ENCODE measurements at regions not wholly inside any gene's neighbourhood (a gene's known extent, or its start where the extent isn't known, plus 50 kb on each side); places are given as distances from the start of the nearest gene placed in this dataset.
"Not testable (repeated sequence)": the region's sequence is repeated elsewhere in the genome, so short reads cannot be mapped to it uniquely, and the experiment has no call there.

DNA sequence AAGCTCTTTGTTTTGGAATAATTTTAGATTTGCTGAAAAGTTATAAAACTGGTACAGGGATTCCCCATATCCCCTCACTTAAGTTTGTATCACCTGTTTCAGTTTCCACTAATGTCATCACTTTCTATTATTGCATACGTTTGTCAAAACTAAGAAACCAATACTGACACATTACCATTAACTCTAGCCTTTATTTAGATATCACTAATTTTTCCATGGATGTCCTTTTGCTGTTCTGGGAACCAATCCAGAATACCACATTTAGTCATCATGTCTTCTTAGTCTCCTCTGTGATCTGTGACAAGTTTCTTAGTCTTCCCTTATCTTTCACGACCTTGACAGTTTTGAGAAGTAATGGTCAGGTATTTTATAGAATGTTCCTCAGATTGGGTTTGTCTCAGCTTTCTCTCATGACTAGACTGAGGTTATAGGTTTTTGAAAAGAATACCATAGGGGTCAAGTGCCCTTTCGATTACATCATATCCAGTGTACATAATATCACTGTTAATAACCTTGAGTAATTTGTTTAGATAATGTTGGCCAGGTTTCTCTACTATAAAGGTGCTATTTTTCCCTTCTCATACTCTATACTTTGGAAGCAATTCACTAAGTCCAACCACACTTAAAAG is 51.9 kb upstream of the NMUR2 start:
- no peak for DNase-seq (ENCODE audit: low spot score)

DNA sequence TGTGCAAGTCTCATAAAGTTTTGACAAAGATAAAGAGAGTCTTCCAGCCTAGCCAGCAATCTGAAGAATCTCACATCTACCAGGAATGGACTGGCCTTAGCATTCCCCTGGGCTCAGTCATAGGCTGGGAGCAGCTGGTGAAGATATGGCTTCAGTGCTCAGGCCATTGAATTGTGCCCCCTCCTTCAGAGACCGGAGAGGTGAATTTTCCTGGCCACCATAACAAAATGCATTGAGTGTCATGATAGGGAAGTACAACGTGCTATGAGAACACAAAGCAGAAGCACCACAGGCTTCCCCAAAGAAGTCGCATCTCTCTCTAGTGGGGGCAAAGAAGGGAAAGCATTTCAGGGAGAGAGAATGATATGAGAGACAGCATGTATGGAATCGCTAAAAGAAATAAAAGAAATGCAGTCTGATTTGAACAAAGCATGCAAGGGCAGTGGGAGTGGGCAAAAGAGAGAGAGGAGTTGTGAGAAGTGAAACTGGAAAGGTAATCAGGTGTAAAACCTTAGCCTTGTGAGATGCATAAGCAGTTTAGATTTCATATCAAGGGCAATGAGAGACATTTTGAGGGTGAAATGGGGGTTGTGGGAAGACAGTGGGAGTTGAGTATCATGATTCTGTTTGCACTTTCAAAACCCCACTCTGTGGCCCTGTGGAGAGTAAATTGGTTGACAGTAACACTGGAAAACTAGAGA is 57.1 kb upstream of the NMUR2 start:
- no peak for DNase-seq (ENCODE audit: low spot score)

DNA sequence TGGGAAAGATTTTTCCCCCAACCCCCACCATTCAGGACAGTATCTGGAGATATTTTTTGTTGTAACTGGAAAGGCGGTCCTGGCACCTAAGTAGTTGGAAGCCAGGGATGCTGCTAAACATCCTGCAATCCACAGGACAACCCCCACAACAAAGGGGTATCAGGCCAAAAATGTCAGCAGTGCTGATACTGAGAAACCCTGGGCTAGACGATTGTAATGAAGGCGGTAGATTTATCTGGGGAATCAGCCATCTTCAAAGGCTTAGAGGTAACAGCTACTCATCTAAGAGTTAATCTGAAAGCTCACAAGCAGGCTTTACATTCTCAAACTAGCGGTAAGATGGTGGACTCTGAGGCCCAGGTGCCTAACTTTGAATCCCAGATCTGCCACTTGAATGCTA is 59.0 kb upstream of the NMUR2 start:
- no peak for DNase-seq (ENCODE audit: low spot score)

DNA sequence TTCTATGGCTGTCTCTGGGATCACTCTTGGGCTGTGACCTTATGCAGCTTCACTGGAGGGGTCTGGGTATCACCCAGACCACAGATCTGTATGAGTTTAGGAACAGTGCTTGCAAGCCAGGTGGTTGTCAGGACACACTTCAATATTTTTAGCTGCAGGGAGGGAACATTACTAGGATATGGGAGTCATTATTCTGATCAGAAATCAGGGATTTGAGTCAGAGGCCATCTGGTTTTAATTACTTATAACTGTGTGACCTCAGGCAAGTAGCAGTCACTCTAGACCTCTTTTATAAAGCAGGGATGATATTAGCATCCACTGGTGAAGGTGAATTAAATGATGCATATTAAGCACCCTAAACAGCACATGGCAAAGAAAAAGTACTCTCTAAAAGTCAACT is 60.1 kb upstream of the NMUR2 start:
- DNase-seq (ENCODE audit: low spot score), result no peak

DNA sequence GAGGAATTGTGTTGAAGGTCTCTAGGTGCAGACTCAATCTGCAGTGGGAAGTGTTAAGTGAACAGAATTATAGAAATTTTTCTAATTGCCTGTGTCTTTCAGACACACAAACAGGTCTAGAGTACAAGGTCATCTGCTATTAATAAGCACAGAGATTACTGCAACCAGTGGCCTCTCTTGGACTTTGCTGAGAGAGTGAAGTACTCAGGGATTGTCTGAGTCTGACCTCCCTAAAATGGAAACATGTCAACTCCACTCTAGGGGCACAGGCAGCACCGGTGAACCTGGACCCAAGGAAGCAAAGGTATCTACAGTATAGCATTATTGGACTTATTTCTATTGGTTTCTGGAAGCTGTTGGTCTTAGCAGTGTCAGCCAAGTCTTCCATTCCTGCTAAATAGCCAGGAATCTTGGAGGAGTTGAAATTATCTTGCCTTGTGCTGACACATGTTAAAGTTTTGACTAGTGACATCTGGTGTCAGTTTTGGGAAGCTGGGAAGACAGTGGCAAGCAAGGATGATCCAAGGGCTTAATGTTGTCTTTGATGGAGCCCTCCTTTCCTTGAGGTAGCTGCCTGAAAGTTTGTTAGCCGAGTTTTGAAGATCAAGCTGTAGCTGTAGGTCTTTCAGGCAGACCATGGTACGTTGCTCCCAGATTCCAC is 61.1 kb upstream of the NMUR2 start:
- no peak for DNase-seq (ENCODE audit: low spot score)

DNA sequence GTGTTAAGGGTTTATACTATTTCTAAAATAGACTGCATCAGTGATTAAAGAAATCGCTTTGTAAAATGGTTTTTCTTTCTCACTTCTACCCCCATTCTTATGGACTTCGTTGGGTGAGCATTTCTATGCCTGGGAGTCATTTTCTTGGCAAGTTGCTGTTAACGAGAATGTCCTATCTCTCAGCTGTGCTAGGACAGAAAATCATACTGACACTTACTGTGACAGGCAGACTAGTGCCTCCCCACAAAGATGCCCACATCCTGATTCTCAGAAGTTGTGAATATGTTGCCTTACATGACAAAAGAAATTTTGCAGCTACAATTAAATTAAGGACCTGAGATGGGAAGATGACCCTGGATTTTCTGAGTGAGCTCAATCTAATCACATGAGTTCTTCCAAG is 65.1 kb upstream of the NMUR2 start:
- no peak for DNase-seq (ENCODE audit: low spot score)

DNA sequence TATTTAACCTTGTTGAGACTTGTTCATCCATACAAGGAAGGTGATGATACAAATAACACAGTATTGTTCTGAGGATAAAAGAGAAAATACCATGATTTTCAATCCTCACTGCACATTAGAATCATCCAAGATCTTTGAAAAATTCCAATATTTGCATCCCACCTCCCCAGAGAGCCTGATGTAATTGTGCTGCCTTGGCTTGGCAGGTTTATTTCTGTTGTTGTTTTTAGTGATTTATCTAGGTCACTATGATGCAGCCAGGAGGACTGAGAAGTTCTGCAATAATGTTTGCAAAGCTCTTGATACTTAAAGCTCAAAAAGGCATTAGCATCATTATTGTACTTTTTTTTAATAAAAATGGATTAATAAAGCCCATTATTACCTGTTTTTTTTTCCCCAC is 67.0 kb upstream of the NMUR2 start:
- no peak for DNase-seq (ENCODE audit: low spot score)

DNA sequence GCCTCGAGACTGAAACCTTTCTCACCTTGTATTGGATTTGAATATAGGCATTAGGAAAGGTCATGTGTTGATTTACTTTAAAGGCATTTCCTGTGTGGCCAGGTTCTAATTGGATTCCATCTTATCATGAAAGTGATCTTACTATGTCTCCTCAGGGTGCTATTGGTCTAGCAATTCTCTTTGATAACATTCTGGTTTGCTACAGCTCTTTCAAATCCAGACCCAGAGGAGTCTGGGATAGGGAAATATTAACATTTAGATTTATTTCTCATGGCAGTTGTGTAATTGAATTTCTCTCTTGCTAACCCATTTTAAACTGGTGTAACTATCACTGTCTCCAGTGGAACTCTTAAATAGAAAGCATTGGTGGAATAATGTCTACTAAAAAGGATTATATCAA is 69.9 kb upstream of the NMUR2 start:
- DNase-seq (ENCODE audit: low spot score), result no peak

DNA sequence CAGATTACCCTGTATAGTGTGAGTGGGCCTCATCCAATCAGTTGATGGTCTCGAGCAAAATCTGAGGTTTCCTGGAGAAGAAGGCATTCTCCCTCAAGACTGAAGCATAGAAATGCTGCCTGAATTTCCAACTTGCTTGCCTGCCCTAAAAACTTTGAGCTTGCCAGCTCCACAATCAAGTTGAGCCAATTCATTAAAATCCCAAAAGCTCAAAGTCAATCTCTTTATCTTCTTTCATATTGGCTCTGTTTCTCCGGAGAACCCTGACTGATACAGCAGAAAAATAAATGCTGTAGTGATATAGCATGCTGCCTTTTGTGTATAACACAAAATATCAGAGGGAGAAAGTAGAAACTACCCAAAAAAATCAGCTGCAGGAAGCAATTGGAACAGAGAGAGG is 72.5 kb upstream of the NMUR2 start:
- DNase-seq (ENCODE audit: low spot score), result no peak

DNA sequence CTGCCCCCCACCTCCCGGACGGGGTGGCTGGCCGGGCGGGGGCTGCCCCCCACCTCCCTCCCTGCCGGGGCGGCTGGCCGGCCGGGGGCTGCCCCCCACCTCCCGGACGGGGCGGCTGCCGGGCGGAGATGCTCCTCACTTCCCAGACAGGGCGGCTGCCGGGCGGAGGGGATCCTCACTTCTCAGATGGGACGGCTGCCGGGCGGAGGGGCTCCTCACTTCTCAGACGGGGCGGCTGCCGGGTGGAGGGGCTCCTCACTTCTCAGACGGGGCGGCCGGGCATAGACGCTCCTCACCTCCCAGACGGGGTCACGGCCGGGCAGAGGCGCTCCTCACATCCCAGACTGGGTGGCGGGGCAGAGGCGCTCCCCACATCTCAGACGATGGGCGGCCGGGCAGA is 74.8 kb upstream of the NMUR2 start:
- not testable (repeated sequence) for DNase-seq (ENCODE audit: low spot score)

DNA sequence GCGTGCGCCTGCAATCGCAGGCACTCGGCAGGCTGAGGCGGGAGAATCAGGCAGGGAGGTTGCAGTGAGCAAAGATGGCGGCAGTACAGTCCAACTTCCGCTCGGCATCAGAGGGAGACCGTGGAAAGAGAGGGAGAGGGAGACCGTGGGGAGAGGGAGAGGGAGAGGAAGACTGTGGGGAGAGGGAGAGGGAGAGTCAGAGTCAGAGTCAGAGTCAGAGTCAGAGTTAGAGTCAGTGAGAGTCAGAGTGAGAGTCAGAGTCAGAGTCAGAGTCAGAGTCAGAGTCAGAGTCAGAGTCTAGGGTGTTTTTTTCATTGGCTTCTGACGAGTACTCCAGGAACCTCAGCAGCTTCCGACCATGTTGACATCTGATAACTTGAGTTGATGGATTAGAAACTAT is 75.6 kb upstream of the NMUR2 start:
- DNase-seq (ENCODE audit: low spot score), result not testable (repeated sequence)

DNA sequence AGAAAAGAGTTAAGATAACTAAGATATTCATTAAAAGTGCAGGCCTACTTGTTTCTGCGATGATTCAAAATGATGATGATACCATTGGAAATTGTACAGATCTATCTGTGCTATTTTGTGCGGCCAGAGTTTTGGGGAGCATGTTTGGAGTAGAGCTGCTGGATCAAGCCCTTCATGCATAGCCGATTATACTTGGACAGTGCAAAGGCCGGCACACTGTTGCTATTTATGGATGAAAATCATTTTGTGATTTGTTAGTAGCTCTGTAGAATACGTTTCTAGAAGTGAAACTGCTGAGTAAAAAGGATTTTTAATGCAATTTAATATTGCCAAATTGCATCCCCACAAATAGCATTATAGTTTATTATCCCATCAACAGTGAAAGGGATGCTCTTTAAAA is 82.1 kb upstream of the NMUR2 start:
- DNase-seq (ENCODE audit: low spot score), result no peak

DNA sequence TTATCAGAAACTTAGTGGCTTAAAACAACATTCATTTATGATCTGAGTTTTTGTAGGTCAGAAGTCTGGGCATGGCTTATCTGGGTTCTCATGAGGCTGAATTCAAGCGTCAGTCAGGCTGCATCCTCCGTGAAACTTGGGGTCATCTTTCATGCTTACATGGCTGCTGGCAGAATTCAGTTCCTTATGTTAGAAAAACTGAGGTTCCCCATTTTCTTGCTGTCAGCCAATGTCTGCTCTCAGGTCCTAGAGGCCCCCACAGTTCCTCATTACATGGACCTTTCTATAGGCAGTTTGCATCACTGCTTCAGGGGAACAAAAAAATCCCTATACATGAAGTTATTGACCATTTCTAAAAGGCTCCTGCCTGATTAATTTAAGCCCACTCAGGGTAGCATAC is 83.8 kb upstream of the NMUR2 start:
- DNase-seq (ENCODE audit: low spot score), result no peak

DNA sequence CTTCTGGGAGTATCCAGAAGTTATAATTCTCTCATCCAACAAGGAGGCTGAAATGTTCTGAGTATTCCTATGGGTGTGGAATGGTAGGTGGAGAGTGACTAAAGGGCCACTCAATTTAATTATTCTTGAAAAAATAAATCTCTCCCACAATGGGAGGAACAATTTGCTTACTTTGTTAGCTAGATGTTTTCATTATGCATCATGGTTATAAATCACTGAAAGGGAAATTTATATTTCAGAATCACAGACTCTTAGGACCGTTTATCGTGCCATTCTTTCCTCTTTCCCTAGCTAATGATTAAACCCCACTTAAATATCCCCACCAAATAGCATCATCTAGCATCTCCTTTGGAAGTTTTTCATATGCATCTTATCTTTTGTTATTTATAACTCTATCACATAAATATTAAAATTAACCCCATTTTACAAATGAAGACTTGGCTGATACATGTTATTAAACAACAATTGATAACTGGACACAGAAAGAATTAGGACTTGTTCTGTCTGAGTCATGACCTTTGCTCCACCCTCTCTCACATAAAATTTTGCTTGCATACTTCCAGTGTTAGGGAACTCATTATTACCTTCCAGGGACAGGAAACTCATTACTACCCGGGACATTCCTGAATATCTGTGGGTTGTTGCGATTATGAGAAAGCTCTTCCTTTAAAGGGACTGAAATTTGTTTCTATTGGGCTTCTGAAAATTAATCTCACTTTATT is 94.9 kb upstream of the NMUR2 start:
- no peak for DNase-seq (ENCODE audit: low spot score)

DNA sequence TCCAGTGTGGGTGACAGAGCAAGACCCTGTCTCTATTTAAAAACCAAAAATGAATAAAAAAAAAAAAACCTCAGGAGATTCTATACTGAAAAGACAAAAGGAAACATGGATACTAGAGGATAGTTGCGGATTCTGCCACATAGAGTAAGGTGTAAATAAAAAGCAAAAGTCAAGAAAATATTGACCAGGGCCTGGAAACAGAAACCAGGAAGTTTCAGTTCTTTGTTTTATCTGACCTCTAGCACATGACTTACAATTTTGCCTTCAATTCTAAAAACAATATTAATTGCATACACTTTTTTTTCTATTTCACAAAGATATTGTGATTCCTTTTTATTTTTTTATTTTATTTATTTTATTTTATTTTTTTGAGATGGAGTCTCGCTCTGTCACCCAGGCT is 96.2 kb upstream of the NMUR2 start:
- no peak for DNase-seq (ENCODE audit: low spot score)

DNA sequence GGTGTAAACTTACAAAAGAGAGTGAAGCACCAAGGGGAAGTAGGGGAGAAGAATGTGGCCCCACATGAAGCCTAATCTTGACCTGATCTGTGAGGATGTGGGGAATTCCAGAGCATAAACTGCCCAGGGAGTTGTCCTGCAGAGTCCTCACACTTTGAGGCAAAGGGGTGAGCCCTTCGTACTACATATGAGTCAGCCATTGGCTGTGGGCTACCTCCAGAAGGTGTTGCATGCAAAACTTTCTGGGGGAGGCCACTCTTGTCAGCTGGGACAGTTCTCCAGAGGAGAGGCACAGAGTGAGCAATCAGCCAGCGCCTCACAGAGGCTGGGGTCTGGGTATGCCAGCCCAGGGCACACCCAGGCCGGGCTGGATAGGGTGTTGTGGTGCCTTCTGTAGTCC is 98.1 kb upstream of the NMUR2 start:
- no peak for DNase-seq (ENCODE audit: low spot score)

DNA sequence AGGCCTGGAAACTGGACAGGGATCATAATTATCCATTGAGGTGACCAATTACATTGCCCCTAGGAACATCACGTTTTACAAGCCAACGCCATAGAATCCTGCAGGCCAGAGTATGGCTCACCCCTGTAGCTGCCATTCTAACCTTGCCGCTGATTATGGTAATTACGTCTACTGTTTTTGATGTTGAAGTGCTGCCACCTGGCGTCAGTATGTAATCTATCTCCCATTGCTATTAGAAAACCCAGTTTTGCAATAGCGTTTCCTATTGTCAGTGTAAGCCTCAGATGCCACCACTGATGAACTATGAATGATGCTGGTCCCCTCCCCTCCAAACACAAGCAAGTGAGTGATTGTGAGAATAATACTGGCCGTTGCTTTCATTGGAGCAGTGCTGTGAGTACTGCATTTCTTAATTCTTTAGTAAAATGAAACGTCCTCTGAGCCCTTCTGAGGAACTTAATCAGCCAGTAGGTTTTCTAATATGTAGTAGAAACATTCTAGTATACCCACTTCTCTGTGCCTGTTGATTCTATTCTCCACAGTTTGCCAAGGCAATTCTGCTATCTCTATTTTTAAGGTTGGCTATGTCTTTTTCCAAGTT is 100.5 kb upstream of the NMUR2 start:
- DNase-seq (ENCODE audit: low spot score), result peak; percentile 21

DNA sequence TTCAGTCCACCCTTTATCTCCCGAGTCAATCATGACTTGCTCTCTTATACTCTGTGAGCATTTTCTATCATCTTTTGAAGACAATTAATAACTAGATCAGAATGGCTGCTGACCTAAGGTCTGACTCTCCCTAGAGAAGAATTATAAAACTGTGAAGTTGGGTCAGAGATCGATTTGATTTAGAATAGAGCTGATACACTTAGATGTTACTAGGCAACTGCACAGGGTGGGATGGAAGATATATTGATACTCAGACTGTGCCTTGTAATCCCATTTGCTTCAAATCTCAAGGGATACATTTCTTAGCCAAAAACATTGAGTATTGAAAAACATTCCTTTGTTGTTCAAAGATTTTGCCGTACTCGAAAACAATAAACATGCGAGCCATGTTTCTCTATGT is 106.0 kb upstream of the NMUR2 start:
- DNase-seq (ENCODE audit: low spot score), result no peak

DNA sequence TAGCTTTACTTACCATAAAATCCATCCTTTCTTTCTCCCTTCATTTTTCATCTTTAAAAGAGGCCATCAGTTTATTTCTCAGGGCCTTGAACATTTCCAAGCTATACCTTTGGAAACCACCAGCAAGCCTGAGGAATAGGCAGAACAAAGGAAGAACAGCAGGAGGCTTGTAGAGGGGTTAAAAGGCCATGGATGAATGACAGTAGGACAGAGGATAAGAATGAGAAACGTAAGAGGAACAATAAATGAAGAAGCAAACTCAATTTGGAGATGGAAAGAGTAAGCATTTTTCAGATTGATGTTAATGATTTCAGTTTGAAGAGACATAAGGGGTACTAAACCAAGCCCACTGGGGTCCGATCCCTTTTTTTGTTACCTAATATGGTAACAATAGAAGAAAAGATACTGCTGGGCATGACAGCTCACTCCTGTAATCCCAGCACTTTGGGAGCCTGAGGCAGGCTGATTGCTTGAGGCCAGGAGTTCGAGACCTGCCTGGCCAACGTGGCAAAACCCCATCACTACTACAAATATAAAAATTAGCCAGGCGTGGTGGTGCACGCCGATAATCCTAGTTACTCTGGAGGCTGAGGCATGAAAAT is 106.6 kb upstream of the NMUR2 start:
- DNase-seq (ENCODE audit: low spot score), result no peak

DNA sequence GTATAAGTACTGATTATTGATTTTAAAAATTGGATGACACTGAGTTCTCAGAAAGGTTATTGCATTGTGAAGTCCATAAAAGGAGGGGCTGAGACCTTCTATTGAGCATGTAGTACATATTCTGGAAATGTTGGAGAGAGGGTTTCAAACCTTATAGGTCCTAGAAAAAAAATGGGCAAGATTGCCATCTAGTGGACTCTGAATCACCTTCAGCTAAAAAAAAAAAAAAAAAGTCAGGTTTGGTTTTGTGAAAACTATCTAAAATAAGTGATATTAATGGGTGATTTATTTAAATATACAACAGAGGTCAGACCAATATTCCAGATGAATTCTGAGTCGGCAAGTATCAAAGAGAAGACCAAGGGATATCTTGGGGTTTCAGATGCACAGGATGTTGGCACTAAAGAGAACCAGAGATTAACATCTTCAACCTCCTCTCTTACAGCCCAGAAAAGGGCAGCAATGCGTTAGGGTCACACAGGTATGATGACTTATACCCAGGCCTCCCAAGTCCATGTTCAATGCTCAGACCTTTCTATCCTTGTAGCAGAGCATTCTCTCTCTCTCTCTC is 109.8 kb upstream of the NMUR2 start:
- DNase-seq (ENCODE audit: low spot score), result peak; percentile 21

DNA sequence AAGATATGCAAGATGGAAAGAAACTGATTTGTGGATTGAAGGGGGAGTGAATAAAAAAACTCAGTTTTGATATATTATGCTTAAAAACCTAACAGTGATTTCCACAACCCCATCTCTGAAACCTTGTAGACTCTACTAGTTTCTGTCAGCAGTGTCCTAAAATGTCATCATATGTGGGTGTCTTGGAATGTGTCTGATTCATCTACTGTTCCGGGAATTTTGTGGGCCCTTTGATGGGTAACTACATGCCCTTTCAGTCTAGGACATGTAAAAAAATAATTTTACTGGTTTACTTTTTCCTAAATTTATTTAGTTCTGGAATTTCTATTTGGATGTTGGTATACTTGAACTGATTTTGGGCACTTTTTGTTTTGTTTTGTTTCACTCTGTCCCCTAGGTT is 118.9 kb upstream of the NMUR2 start:
- DNase-seq (ENCODE audit: low spot score), result no peak
